GM12878 (cell line): ENCODE measurements at regions not wholly inside any gene's neighbourhood (a gene's known extent, or its start where the extent isn't known, plus 50 kb on each side); places are given as distances from the start of the nearest gene placed in this dataset.

ENCODE experiments used
- ATAC-seq: fragments of 200-7000 bp; cut with Tn5 transposase; 3 replicates; pipeline ENCODE4 v1.9.1; 2020; ENCODE audit warnings: mild to moderate bottlenecking, moderate library complexity
- BruUV-seq: library from RNA; stranded (reverse); fragments of 400-500 nt; replicated peaks from 2 replicates; lab custom pipeline; 2021; lab: Mats Ljungman, UMichigan
- CTCF ChIA-PET: fragments of 300-600 bp; sonication (Branson Sonifier 250); formaldehyde crosslinking; extraction: SDS; loops from one replicate; lab custom pipeline; 2021; ENCODE audit warnings: inconsistent platforms; lab: Yijun Ruan, JAX
- POLR2A ChIA-PET: fragments of 350-600 bp; formaldehyde crosslinking; extraction: SDS; loops from one replicate; lab custom pipeline; 2021; ENCODE audit warnings: inconsistent platforms; lab: Charles Lee
- RAD21 ChIA-PET: fragments of 300-600 bp; sonication (Branson Sonifier 250); formaldehyde crosslinking; loops from one replicate; lab custom pipeline; 2023; ENCODE audit warnings: antibody characterized with exemption; ENCODE audit not compliant: unreplicated experiment; lab: Charles Lee
- SMC1A ChIA-PET: fragments of 300-600 bp; sonication (Branson Sonifier 250); formaldehyde crosslinking; loops from one replicate; lab custom pipeline; 2023; ENCODE audit not compliant: unreplicated experiment, uncharacterized antibody; lab: Charles Lee
- DNase-seq: peaks from one replicate; pipeline ENCODE4 v3.0.0-alpha.2; 2011; ENCODE audit warnings: low read depth, low spot score
- FAIRE-seq: peaks from 3 replicates; lab custom pipeline; 2011; peaks lifted over from hg19 to GRCh38; lab: Jason Lieb, UNC
- H2AFZ ChIP-seq: 2 replicates; pipeline ENCODE4 v1.6.0; 2011; ENCODE audit warnings: low read depth, low read length, control low read depth; ENCODE audit not compliant: control insufficient read depth
- H3K27ac ChIP-seq: 2 replicates; pipeline ENCODE4 v1.5.1; 2011; ENCODE audit warnings: control low read depth; ENCODE audit not compliant: control insufficient read depth, insufficient read depth
- H3K27me3 ChIP-seq, 2 experiments: replicated peaks in 1 of 2; 2 replicates each; pipeline versions ENCODE4 v1.6.0 to v1.6.1; 2011; ENCODE audit warnings: low read length in 1 of 2; ENCODE audit not compliant: control insufficient read depth in 2 of 2, insufficient read depth in 2 of 2
- H3K36me3 ChIP-seq, 2 experiments: 2 replicates each; pipeline ENCODE4 v1.5.1; 2011; ENCODE audit warnings: low read length in 1 of 2; ENCODE audit not compliant: control insufficient read depth in 2 of 2, insufficient read depth in 2 of 2
- H3K4me1 ChIP-seq: 2 replicates; pipeline ENCODE4 v1.6.1; 2011; ENCODE audit warnings: mild to moderate bottlenecking, low read length, moderate library complexity, mixed read lengths; ENCODE audit not compliant: control insufficient read depth, insufficient read depth
- H3K4me2 ChIP-seq: 2 replicates; pipeline ENCODE4 v1.6.0; 2011; ENCODE audit warnings: control low read depth; ENCODE audit not compliant: control insufficient read depth, insufficient read depth
- H3K4me3 ChIP-seq: fragments of 200-600 bp; sonication (generic); 2 replicates; pipeline ENCODE4 v1.5.1; 2016
- H3K79me2 ChIP-seq: 2 replicates; pipeline ENCODE4 v1.6.0; 2011; ENCODE audit warnings: low read length; ENCODE audit not compliant: control insufficient read depth, insufficient read depth
- H3K9ac ChIP-seq: 2 replicates; pipeline ENCODE4 v1.8.0; 2011; ENCODE audit warnings: low read length, control low read depth, mixed read lengths; ENCODE audit not compliant: control insufficient read depth, insufficient read depth
- H3K9me3 ChIP-seq: replicated peaks from 3 replicates; pipeline ENCODE4 v1.5.1; 2011; ENCODE audit warnings: mild to moderate bottlenecking, low read length; ENCODE audit not compliant: control insufficient read depth, insufficient read depth
- H4K20me1 ChIP-seq: 2 replicates; pipeline ENCODE4 v1.6.0; 2011; ENCODE audit not compliant: control insufficient read depth, insufficient read depth
- ATF3 ChIP-seq: IDR thresholded peaks from 2 replicates; pipeline ENCODE4 v1.6.1; 2011; ENCODE audit warnings: low read depth, mild to moderate bottlenecking, low read length, moderate library complexity, borderline replicate concordance; ENCODE audit errors: extremely low read depth
- ATF7 ChIP-seq: fragments of 450-650 bp; IDR thresholded peaks from 2 replicates; pipeline ENCODE4 v1.6.1; 2016; ENCODE audit warnings: low read depth, mild to moderate bottlenecking
- BCLAF1 ChIP-seq: fragments of 450-650 bp; IDR thresholded peaks from 2 replicates; pipeline ENCODE4 v1.6.1; 2017; ENCODE audit warnings: antibody characterized with exemption, mild to moderate bottlenecking, moderate library complexity
- CREB1 ChIP-seq: IDR thresholded peaks from 2 replicates; pipeline ENCODE4 v1.6.1; 2012; ENCODE audit warnings: low read depth, mild to moderate bottlenecking, inconsistent platforms
- FOXM1 ChIP-seq: IDR thresholded peaks from 2 replicates; pipeline ENCODE4 v1.6.1; 2012; ENCODE audit warnings: low read depth, mild to moderate bottlenecking, inconsistent platforms, low read length, moderate library complexity
- HDAC2 ChIP-seq: fragments of 200-600 bp; sonication (generic); IDR thresholded peaks from 2 replicates; pipeline ENCODE4 v1.6.1; 2017
- PML ChIP-seq: IDR thresholded peaks from 2 replicates; pipeline ENCODE4 v1.6.1; 2012; ENCODE audit warnings: low read length, inconsistent platforms
- RUNX3 ChIP-seq: IDR thresholded peaks from 2 replicates; pipeline ENCODE4 v1.6.1; 2012; ENCODE audit warnings: low read length, inconsistent platforms
- ZNF274 ChIP-seq: IDR thresholded peaks from one replicate; pipeline ENCODE4 v1.8.0; 2011; ENCODE audit not compliant: insufficient read length, insufficient read depth
- ZNF687 ChIP-seq: fragments of 450-650 bp; IDR thresholded peaks from 2 replicates; pipeline ENCODE4 v1.6.1; 2017; ENCODE audit warnings: mild to moderate bottlenecking, moderate library complexity
- WGBS: methylation state at CpG from one replicate; pipeline ENCODE4 v1.1.6; 2016; ENCODE audit warnings: low lambda C conversion rate; ENCODE audit not compliant: insufficient replicate concordance, insufficient coverage; ENCODE audit errors: missing lambda C conversion rate; 5-methylcytosine and 5-hydroxymethylcytosine counted together
- in situ Hi-C: fragments of 300-500 bp; cut with MboI; formaldehyde crosslinking; loops from 9 replicates; pipeline ENCODE4 v1.14.3; 2018; ENCODE audit warnings: mixed read lengths
- intact Hi-C: fragments of 100-400 bp; cut with micrococcal nuclease; formaldehyde crosslinking; loops from one replicate; pipeline ENCODE4 v1.14.2; 2022; ENCODE audit not compliant: unreplicated experiment

- no peak for ATAC-seq
- TF ChIP-seq ATF3 (no peak), ATF7 (no peak), PML (no peak), FOXM1 (no peak), BCLAF1 (no peak), HDAC2 (no peak), RUNX3 (no peak), ZNF274 (no peak), CREB1 (no peak), ZNF687 (no peak)
- TF ChIP-seq, all 136 proteins: peak for 0
- H3K27ac ChIP-seq = no peak overlapping the region
- H3K9me3 ChIP-seq = no peaks in the 10 kb centered on the region
- H3K36me3 ChIP-seq = no peaks in the 10 kb centered on the region
- no peak overlapping the region for H3K9ac ChIP-seq
- no peak for FAIRE-seq
- no peak overlapping the region for H3K4me2 ChIP-seq
- no peaks in the 10 kb centered on the region for H3K79me2 ChIP-seq
- ChIA-PET SMC1A (no interaction called here), CTCF (no interaction called here), POLR2A (no interaction called here), RAD21 (interaction anchor here (0.9 kb wide), 1 partner anchor 34 kb away, joined by 3 read pairs; no protein-coding TSS in a partner anchor)
- no peaks in the 10 kb centered on the region for H4K20me1 ChIP-seq
- WGBS = 20% methylated on average over 7 of the region's 7 CpGs
- no peaks in the 10 kb centered on the region for H3K27me3 ChIP-seq
- H2AFZ ChIP-seq = no peak overlapping the region
- intact Hi-C loops (no loop called here), in situ Hi-C loops (no loop called here)
- H3K4me1 ChIP-seq = no peaks in the 10 kb centered on the region
- BruUV-seq = no TSS peak
- DNase-seq = no peak
- no peak overlapping the region for H3K4me3 ChIP-seq
These were observed 120.1 kb upstream of the MYO10 start for GRCh38 chr5:17056141-17056631.
